Ammon's horn (tissue), 1 donor: ENCODE measurements at regions not wholly inside any gene's neighbourhood (a gene's known extent, or its start where the extent isn't known, plus 50 kb on each side); places are given as distances from the start of the nearest gene placed in this dataset.
"Not testable (repeated sequence)": the region's sequence is repeated elsewhere in the genome, so short reads cannot be mapped to it uniquely, and the experiment has no call there.

ENCODE experiments used
- DNase-seq: peaks from one replicate; pipeline ENCODE4 v3.0.0-alpha.2; 2016; ENCODE audit warnings: low spot score

GRCh38 chr12:125311050-125311449 lies 245.8 kb downstream of the AACS start:
- no peak for DNase-seq

- DNase-seq, result no peak
Measured at GRCh38 chr12:125312471-125312870, 247.2 kb downstream of the AACS start.

DNA sequence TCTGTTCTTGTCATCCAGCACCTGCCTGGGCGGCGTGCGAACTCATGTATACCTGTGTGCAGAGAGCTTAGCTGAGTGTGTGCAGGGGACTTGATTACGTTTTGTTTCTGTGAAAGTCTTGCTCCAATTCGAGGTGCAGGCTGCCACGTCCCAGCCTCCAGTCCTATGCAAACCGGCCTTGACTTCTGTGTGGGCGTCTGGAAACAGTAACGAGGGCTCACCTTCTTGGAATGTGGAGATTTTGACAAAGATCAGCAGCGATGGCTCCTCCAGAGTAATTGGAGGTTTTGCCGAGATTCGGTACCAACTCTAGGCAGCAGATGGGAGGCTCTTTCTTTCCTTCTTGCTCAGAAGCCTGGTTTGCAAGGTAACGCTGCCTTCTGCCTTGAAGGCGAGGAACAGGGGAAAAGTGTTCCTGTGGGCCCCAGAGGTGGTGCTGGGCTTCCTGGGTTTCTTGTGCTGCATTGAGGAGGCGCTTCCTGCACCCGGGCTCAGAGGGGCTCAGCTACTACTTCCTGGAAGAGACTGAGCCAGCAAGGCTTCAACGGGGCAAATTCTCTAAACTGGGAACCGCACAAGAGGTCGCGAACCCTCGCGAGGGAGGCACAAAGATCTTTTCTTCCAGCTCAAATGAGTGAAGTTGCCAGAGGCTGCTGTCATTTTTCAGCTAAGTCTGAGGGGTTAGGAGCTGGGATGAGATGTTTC lies 249.0 kb downstream of the AACS start:
- DNase-seq, result no peak

GRCh38 chr12:125315771-125316170 lies 250.5 kb downstream of the AACS start:
- no peak for DNase-seq

DNA sequence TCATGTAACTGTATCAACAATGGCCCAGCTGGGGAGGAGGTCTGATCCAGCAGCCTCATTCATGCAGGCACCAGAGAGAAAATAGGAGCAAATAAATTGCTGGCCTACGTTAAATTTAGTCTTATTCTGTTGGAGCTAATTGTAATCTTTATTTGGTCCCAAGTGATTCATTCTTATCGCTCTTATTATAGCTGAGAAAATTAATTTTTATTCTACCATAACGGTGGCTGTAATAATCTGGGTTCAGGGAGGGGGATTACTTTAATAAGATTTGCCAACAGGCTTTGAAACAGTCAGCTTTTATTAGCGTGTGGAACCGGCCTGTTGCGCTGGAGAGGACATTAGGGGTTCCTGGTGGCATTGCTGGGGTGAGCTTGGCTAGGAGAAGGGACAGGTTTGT lies 254.9 kb downstream of the AACS start:
- no peak for DNase-seq

- no peak for DNase-seq
Measured at GRCh38 chr12:125324861-125325490, 259.7 kb downstream of the AACS start.

DNA sequence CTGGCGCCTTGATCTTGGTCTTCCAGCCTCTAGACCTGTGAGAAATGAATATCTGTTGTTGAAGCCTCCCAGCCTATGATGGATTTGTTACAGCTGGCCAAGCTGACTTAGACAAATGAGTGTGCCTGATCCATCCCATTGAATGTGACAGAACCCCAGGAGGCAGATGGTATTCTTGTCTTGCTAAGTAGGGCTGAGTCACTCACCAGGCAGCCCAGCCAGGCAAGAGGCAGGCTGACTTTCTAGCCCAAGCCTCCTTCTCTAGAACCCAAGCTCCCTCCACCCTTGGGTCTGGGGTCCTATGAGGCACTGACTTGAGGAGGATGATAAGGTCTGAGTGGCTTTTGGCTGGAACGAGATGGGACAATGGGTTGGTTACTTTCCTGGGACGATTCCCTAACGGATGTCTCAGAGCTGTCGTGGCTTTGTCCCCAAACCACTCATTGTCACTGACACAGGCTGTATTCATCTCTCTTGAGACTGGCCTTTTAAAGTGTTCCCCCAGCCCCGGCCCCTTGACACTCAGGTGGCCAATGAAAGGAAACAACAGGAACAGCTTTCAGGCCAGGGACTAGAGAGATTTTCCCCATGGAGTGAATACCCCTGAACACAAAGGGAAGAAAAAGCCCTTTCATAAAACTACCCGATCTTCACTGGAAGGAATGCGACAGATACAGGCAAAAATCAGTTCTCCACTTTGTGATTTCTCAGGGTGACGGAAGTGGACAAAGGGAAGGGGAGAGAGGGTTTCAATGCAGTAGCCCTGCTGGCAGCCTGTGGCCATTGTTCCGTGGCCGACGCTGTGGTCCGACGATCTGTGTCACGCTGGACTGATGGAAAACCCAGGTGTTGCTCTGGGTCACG lies 264.2 kb downstream of the AACS start:
- DNase-seq, result peak; percentile 73

GRCh38 chr12:125330645-125331341 lies 265.6 kb downstream of the AACS start:
- peak; percentile 76 for DNase-seq

GRCh38 chr12:125331342-125332052 lies 266.3 kb downstream of the AACS start:
- no peak for DNase-seq

DNA sequence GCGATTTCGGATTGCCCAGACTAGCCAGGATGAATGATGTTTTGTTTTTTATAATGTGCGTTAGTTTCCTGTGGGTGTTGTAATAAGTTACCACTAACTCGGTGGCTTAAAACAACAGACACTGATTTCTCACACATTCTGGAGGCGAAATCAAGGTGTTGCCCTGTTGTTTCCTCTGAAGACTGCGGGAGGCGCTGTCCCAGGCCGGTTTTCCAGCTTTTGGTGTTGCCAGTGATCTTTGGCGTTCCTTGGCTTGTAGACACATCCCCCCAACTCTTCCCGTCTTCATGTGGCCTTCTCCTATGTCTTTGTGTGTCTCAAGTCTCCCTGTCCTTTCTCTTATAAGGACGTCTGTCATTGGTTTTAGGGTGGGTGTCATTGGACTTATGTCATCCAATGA lies 267.7 kb downstream of the AACS start:
- no peak for DNase-seq

DNA sequence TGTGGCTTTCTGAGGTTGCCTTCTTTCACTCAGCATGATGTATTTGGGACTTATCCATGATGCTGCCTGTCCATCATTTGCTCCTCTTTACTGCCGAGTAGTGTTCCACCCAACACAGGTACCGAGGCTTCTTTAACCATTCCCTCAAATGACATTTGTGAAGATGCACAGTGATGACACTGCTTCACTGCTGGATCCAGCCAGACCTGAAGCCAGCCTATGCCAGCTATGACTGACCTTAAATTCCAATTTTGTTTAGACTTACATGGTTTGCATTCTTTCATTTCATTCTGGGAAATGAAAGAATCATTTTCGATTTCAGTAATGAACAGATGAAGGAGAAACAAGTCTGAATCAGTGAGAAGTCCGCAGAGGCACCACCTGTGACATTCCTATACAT lies 271.0 kb downstream of the AACS start:
- DNase-seq, result no peak

GRCh38 chr12:125340791-125341190 lies 275.6 kb downstream of the AACS start:
- DNase-seq, result peak; percentile 70

DNA sequence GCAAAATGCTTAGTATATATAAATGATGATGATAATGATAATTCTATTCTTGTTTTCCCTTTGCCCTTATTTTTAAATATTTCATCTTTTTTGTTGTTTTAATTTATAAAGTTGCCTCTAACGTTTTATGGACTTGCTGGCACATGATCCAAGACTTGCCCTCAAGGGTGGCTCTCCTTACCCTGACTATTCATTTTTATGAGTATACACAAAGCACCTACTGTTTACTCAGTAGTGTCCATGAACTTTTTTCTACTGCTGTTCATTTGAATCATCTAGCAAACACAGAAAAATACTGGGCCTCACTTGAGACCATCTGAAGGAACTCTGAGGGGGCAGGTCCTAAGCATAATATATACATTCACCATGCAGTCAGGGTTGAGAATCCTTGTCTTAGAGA lies 276.2 kb downstream of the AACS start:
- no peak for DNase-seq

DNA sequence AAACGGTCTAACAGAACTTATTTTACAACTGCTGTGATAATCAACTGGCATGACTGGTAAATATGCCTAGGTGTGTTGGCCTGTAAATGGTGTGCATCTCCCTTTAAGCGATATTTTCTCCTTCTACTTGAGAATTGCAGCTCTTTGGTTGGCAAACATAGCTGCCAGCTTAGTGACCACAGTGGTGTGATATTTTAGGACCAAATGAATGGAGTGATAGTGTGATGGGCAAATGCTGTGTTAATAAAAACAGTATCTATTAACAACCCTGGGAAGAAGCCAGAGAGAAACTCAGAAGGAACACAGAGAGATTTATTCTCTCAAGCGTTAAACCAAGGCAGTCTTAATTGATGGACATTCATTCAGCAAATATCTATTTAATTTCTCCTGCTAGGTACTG lies 278.4 kb downstream of the AACS start:
- DNase-seq, result no peak

DNA sequence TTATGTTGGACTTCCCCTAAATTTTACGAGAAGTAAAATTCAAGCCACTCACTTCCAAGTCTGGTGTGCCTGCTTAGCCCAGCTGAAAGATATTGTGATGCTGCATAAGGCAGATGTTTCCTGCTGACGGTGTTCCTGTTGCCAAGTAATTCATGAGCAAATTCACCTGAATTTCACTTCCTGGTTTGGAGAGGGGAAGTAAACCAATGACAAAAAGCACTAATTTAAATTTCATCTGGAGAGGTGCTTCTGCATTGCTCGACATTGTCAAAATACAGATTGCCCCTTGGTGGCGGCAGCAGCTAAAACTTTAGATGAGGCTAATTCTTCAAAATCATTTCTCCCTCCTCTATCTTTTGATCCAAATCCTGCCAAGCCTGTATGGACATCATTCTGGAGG lies 281.1 kb downstream of the AACS start:
- peak; percentile 74 for DNase-seq

DNA sequence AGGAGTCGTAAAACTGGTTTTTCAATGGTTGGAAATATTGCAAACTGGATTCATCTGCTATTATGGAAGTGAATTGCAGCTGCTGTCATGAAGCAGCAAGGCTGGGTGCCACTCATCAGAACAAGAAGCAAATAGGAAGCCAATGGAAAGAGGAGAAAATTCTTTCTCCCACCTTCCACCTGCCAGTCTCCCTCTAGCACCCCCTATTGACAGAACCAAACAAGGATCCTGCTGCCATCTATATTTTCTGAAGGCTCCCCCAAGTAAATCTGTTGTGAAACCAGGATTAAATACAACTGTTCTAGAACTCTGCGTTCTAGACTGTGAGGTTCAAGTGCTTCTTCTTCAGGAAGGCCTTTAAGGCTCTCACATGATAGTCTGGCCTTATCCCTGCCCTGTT lies 286.6 kb downstream of the AACS start:
- no peak for DNase-seq

DNA sequence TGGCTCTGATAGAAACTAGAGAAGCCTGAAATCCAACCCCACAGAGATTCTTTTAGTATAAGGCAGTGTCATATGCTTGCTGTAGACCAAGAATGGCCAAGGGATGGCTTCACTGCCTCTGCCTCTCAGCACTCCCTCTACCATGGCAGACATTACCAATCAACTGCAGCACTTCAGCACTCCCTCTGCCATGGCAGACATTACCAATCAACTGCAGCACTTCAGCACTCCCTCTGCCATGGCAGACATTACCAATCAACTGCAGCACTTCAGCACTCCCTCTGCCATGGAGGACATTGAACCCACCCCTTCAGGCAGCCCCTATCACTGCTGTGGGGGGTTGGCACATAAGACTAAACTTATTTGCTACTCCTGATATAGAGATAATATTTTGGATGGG lies 287.8 kb downstream of the AACS start:
- not testable (repeated sequence) for DNase-seq

DNA sequence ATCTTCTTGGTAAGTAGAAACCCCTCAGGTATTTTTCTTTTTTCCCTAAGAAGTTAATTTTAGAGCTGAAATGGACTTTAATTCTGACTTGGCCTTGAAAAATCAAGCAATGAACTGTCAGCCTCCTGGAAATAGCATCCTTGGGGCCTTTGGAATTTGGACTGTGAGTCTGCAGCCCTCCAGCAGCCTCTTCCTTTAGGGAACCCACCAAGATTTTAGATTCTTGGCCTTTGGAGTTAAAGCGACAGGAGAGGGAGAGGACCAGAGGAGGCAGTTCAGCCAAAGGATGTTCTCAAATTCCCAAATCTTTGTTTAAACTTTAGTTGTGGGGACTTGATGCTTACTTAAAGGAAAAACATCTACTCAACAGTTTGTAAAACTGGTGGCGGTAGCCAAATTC lies 288.6 kb downstream of the AACS start:
- DNase-seq, result no peak

DNA sequence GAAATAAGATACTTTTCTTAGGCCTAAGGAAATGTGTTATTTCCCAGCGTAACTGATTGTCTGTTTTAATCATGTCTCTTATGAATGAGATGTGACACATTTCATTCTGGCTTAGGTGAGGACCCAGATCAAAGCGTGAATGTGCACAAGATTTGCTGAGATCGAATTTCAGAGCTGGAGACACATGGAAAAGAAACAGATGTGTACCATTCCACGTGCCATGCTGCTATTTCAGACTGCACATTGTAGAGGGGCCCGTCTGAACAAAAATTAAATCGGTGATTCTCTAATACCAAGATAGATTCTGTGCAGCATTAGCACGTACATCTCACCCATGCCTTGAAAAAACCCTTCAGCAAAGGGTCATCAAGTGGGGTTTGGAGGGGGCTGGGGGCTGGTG lies 290.4 kb downstream of the AACS start:
- DNase-seq, result no peak

DNA sequence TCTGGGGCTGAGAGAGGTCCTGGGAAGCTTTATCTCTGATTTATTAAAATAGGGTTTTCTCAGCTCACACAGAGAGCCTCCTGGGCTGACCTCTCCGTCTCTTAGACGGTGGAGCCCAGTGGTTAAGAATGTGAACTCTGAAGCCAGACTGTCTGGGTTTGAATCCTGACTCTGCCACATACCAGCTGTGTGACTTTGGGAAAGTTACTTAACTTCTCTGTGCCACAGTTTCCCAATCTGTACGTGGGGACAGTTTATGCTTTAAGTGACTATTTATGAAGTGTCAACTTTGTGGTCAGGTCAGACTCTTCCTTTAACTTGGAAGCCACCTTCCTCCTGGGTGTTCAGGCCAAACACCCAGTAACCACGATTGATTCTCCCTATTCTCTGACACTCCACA lies 290.9 kb downstream of the AACS start:
- DNase-seq, result no peak

DNA sequence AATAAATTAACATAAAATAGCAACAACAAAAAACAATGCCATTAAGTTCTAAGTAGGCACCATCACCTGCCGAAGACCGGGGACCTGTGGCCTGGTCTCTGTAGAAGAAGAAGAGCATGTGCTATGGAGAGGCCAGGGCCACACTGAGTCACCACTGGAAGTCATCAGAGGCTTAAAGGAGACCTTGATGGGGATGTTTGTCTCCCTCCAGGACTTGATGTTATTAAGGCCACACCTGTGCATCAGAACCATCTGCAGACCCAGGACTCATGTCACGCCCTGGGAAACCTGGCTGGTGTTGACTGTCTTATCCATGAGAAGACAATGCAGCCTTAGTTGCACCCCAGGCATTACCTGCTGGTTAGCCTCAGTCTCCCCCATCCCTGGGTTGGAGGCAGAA lies 292.3 kb downstream of the AACS start:
- DNase-seq, result no peak

DNA sequence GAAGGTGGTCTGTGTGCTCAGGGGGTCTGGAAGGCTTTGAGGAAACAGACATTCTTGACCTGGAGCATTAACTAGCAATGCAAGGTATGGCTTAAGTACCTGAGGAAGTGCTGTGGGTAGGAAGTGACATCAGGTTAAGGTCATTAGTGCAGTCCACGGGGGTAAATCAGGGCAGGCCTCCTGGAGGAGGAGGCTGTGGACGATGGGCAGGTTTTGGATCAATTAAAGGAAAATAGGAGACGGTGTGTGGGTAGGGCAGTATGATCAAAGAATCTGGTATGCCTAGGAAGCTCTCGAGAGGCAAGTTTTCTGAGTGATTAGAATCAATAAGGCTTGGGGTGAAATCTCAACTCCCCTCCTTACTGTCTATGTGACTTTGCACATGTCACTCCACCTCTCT lies 295.3 kb downstream of the AACS start:
- DNase-seq, result no peak
